ENCODE measurements at regions not wholly inside any gene's neighbourhood (a gene's known extent, or its start where the extent isn't known, plus 50 kb on each side); places are given as distances from the start of the nearest gene placed in this dataset.

DNA sequence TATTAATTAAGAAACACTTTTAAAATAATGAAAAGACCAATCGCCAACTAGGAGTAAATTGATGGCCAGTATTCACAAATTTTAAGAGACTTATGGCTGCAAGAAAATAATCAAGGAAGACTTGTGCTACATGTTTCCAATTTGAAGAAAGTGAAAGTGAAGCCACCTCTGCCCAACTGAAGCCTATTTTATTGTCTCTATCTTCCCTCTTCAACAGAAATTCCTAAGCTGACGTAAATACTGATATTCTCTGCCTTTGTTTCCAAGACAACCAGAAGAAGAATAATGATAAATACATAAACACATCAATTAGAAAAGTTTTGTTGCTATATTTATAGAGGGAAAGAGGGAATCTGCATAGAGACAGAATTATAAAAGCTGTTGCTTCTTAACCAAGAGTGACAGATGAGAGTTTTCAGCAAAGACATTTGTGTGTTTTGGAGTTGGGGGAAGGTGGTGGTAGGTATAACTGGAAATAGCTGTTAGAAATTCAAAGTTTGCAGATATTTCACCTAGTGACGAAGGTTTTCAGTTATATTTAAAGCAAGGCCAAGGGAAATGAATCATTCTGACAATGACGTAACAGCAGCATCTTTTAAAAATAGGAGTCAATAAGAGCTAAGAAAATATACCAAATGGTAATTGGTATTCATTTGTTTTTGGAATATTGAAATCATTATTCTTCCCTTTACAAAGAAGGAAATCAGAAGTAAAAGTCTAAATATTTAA is 576.6 kb upstream of the SORCS1 start:
- no peak for DNase-seq
- in situ Hi-C loops (cut with HindIII; ENCODE audit: low pct_ligation_motif_present, low pct_unique_long_range_greater_than_20kb, low sequenced_read_pairs), result no loop called here

DNA sequence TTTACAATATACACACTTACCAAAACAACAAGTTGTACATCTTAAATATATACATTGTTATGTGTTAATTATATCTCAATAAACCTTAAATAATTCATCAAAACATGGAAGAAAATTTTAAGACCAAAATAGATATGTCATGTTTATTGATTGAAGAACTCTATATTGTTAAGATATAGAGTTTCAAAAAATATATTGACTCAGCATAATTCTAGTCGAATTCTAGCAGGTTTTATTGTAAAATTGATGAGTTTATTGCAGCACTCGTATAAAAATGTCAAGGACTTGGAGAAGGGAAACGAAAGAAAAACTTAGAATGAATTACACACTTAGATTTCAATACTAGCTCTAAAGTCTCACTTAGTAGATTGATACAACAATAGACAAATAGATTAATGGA is 575.4 kb upstream of the SORCS1 start:
- in situ Hi-C loops (cut with HindIII; ENCODE audit: low pct_ligation_motif_present, low pct_unique_long_range_greater_than_20kb, low sequenced_read_pairs), result no loop called here
- no peak for DNase-seq

DNA sequence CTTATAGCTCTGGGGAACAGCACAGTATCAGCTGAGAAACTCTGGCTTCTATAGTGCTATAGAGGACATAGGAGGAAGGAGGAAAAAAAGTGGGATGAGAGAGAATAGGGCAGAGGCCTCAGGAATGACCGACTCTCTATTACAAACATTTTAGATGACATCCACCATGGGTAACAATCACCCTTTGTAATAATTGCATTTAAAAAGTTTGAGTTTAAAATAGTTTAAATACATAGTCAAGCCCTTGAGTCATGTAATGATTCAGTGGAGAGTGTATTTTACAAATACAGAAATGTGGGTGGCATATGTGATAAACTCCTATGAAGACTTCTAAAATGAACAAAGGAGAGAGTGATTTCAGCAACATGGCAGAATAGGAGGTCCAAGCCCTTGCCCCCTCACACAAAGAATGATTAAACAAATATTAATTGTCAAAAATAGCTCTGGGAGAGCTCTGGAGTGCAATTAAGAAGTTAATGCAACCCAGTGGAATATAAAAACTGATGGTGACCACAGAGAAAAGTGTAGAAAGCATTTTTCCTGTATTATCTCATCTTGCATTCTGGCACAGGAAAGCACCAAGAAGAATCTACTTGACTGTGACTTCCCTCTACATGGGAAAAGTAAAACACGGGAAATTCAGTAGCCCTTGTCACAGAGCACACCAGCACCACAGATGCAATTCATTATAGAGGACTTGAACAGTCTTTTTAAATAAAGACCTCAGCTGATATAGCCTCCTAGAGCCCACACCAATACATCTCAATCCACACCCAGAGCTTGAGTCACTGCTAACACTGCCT is 569.0 kb upstream of the SORCS1 start:
- in situ Hi-C loops (cut with HindIII; ENCODE audit: low pct_ligation_motif_present, low pct_unique_long_range_greater_than_20kb, low sequenced_read_pairs), result no loop called here
- no peak for DNase-seq

DNA sequence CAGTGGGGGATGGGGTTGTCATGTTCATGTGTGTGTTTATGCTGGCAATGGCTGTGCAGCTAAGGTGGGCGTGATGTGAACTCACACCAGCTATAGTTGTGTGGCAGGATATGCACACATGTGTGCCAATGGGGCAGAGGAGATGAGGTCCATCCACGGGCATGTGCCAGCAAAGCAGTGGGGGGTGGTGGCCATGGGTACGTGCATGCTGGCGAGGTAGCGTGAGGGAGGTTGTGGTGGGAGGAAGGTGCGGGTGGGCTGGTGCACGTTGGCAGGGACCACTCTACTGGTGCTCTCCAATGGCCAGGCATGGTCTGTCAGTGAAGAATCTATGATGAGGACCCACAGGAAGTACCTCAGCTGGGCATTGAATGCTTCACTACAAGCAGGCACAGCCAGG is 567.5 kb upstream of the SORCS1 start:
- no peak for DNase-seq
- in situ Hi-C loops (cut with HindIII; ENCODE audit: low pct_ligation_motif_present, low pct_unique_long_range_greater_than_20kb, low sequenced_read_pairs), result no loop called here

DNA sequence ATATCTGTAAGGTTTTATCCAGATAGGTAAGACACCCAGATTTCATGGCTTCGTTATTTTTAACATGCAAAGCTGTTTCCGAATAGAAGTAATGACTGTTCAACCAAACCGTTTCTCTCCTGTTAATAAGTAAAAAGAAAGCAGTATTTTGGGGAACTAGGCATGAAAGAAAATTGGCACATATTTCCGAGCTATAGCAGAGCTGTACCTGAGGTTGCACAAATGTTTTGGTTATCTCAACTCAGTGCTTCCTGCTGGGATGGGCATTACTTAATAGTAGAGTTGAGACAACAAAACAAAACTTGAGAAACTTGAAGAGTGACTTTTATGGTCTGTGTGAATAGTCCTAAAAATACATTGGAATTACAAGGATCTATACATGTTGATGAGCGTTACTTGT is 564.3 kb upstream of the SORCS1 start:
- no peak for DNase-seq
- in situ Hi-C loops (cut with HindIII; ENCODE audit: low pct_ligation_motif_present, low pct_unique_long_range_greater_than_20kb, low sequenced_read_pairs), result no loop called here

DNA sequence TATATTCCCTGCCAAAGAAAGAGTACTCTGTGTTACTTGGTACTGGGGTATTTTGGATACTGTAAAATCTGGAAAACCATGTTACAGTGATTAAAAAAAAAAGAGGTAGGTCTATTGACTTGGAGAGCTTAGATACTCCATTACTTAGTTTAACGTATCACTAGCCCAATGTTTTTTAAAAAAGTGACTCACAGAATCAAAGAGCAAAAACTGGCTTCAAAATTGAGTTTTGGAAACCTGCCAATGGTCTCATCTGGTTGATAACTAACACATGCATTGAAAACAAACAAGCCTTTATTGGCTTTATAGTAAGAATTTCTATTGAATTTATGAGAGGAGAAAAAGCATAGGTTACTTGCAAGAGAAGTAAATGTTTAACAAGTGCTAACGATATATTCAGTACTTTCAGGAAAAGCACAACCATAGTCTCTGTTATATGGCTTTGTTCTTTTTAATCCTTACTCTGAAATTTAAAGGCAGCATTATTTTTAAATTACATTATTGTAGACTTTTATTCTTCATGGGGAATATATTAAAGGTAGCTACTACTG is 563.3 kb upstream of the SORCS1 start:
- in situ Hi-C loops (cut with HindIII; ENCODE audit: low pct_ligation_motif_present, low pct_unique_long_range_greater_than_20kb, low sequenced_read_pairs), result no loop called here
- DNase-seq, result no peak

DNA sequence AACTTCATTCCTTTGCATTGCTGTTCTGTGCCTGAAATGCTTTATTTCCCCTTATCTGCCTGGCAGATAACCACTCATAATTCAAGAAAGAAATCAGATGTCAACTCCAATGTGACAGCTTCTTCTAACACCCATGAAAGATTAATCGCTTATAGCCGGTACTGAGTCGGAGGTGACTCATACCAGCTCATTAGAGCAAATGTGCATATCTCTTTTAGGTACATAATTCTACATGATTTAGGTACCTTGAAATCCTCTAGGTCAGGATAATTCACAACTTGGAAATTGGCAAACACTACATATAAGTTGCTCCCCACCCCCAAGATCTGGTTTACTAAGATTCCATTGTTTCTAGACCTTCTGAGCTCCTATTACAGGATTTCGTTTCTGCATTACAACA is 554.4 kb upstream of the SORCS1 start:
- in situ Hi-C loops (cut with HindIII; ENCODE audit: low pct_ligation_motif_present, low pct_unique_long_range_greater_than_20kb, low sequenced_read_pairs), result no loop called here
- no peak for DNase-seq

DNA sequence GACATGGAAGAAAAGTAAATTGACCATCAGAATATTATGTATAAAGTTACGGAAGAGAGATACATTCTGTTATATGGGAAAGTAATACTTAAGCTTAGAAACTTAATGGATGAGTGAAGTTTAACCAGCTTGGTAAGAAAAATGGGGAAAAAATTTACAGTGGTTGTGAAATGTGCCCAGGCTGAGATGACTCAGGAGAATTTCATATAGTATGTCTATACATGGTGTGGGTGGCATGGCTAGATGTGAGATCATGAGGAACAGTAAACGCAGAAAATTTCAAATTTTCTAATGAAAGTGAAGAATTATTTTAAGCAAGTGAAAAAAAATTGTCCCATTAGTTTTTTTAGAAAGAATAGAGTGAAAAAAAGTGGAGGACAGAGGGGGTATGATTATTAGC is 552.5 kb upstream of the SORCS1 start:
- DNase-seq, result no peak
- in situ Hi-C loops (cut with HindIII; ENCODE audit: low pct_ligation_motif_present, low pct_unique_long_range_greater_than_20kb, low sequenced_read_pairs), result no loop called here

DNA sequence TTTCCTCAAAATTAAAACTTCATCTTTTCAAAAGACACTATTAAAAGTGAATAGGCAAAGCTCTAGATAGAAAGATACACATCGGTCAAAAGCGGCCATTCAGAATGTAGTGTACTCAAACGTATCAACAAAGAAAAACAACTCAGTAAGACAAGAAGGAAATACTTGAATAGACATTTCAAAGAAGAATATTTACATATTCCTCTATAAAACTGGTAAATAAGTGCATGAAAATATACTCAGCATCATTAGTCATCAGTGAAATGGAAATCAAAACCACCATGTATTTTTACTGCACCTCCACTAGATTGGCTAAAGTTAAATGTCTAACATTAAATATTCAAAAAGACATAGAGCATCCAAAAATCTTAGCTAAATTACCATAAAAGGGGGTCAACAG is 551.1 kb upstream of the SORCS1 start:
- in situ Hi-C loops (cut with HindIII; ENCODE audit: low pct_ligation_motif_present, low pct_unique_long_range_greater_than_20kb, low sequenced_read_pairs), result no loop called here

DNA sequence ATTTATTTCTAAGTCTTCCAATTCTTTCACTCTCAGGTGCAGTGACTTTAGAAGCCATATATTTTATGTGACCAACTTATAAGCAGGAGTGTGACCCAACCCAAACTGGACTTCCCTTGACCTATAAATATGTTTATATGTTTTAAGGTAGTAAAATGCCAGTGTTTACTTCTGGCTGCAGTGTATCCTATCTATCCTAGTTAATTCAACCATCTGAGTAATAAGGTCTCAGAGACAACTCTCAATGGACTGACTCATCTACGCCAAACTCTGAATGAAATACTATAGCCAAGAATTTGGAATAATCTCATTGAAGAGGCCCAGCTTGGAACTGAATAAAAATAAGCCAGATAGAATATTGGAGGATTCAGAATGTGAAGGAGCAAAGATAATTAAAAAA is 544.5 kb upstream of the SORCS1 start:
- no peak for DNase-seq

More for the DNA sequence above, 551.1 kb upstream of the SORCS1 start:
- DNase-seq, result no peak

DNA sequence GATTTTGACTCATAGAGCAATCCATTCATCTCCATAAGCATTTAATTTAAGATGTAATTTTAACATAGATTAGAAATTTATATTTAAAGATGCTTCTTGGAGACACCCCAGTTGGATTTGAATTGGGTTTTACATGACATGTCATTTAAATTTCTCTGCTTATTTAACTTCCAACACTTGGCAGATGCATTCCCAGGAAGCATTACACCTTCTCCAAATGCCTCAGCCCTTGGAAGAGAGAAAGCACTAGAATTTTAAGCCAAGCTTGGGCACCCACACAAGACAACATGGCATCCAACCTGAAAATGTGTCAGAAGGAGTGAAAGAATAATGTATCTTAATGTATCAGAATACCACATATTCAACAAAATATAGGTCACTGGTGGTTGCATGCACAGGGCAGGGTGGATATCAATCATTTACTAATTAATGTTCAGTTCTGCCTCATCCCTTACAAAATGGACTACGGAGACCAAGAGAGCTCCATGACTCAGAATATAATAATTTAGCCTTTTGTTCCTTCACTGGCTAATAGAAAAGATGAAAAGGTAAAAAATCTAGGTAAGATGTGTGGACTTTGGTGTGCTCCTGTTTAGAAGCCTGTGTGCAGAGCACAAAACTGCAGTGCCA is 541.7 kb upstream of the SORCS1 start:
- in situ Hi-C loops (cut with HindIII; ENCODE audit: low pct_ligation_motif_present, low pct_unique_long_range_greater_than_20kb, low sequenced_read_pairs), result no loop called here
- no peak for DNase-seq

More for the DNA sequence above, 544.5 kb upstream of the SORCS1 start:
- in situ Hi-C loops (cut with HindIII; ENCODE audit: low pct_ligation_motif_present, low pct_unique_long_range_greater_than_20kb, low sequenced_read_pairs), result no loop called here

DNA sequence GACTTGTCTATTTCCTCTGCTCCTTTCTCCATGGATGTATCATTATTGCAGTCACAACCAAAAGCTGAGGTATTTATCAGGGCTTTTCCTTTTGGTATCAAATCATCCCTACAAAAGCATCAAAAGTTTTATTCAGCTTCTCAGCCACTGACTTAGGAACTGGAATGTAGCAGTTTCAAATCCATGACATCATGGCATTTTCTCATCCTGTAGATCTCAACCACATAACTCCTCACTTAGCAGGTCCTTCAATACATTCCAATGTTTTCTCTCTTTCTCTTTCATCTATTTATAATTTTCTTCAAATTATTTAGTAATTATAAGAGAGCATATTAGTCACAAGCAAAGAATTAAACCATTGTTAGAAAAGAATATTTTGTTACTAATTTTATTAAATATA is 537.4 kb upstream of the SORCS1 start:
- no peak for DNase-seq
- in situ Hi-C loops (cut with HindIII; ENCODE audit: low pct_ligation_motif_present, low pct_unique_long_range_greater_than_20kb, low sequenced_read_pairs), result no loop called here

DNA sequence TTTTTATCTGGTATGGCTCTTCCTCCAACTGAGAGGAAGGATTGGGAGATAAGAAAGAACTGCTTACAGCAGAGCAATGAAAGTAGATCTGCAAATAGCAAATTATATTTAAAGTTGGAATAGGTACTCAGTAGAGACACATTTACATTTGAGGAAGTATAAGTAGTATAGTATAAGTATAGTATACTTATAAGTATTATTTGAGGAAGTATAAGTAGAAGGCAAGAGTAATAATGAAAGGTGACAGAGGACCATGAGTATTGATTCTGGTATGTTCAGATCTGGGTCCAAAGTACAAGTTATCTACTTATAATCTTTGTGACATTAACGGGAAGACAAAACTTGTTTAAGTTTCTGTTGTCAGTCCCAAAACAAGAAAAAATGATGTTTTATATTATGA is 527.6 kb upstream of the SORCS1 start:
- no peak for DNase-seq
- in situ Hi-C loops (cut with HindIII; ENCODE audit: low pct_ligation_motif_present, low pct_unique_long_range_greater_than_20kb, low sequenced_read_pairs), result no loop called here

DNA sequence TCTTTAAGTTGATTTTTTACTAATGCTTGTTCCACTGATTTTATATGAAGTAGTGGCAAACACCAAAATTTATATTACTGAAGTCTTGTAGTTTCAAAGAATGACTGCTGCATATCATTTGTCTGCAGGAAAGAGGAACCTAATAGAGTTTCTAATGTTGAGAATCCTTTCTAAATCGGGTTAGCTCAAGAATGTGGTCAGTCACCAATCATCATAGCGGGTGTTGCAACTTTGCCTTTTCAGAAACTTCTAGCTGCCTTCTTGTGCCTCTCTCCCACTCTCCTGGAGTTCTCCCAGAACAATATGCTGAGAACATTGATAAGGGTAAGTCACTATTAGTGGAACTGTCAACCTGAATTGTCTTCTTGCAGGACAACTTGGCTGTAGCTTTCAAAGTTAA is 524.8 kb upstream of the SORCS1 start:
- DNase-seq, result no peak
- in situ Hi-C loops (cut with HindIII; ENCODE audit: low pct_ligation_motif_present, low pct_unique_long_range_greater_than_20kb, low sequenced_read_pairs), result no loop called here

DNA sequence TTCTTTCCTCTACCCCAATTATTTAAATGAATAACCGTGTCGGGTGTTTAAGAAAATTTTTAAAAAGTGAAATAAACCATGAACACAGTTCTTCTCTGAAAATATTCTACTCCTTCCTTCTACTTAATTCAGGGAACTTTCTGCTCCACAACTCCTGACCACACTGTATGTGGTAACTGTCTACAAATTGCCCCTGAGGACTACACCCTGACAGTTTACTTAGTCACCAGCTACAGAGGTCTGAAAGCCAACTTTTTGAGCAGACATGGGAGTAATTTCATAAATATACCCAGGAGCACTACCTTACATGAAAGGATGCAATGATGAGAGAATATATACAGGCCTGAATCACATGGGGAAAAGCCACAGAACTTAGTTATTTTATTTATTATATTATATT is 523.2 kb upstream of the SORCS1 start:
- no peak for DNase-seq
- in situ Hi-C loops (cut with HindIII; ENCODE audit: low pct_ligation_motif_present, low pct_unique_long_range_greater_than_20kb, low sequenced_read_pairs), result no loop called here

DNA sequence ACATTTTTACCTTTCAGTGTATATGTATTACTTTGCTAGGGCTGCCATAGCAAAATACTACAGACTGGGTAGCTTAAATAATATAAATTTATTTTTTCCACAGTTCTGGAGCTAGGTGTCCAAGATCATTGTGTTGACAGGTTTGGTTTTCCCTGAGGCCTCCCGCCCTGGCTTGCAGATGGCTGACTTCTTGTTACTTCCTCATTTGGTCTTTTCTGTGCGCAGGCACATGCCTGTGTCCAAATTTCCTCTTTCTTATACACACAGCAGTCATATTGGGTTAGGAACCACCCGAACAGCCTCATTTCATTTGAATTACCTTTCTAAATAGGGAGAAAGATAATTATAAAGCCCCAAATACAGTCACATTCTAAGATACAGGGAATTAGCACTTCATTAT is 521.6 kb upstream of the SORCS1 start:
- in situ Hi-C loops (cut with HindIII; ENCODE audit: low pct_ligation_motif_present, low pct_unique_long_range_greater_than_20kb, low sequenced_read_pairs), result no loop called here
- DNase-seq, result no peak

DNA sequence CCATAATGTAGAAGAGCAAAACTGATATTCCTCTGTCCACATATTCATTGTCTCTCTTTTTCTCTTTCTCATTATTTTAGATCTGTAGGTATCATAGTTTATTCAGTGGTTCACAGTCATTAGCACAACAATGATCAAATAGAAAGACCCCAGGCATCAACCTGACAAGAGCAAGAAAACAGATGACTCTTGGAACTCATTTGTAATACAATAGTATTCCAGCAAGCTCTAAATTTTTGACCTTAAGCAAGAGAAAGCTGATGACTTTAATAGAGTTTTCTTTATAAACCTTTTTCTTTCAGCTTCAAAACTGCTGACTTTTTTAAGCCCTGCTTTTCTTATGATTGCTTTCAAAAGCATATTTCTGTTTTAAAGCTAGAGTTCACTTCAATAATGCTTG is 507.5 kb upstream of the SORCS1 start:
- in situ Hi-C loops (cut with HindIII; ENCODE audit: low pct_ligation_motif_present, low pct_unique_long_range_greater_than_20kb, low sequenced_read_pairs), result no loop called here

DNA sequence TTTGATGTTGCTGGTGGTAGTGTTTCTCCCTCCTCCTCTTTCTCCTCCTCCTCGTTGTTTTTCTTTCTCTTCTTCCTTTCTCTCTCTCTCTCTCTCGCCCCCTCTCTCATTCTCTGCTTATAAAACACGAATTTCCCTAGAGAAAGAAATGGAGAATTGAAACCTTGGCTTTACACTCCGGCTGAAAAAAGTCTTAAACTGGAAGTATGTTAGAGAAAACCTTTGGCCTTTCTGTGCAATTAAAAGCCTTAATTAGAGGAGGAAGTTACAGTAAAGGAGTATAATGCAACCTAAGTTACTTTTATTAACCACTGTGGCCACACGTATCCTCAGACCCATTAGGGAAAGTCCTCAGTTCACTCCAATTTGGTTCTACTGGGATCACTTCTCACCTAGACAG is 501.7 kb upstream of the SORCS1 start:
- in situ Hi-C loops (cut with HindIII; ENCODE audit: low pct_ligation_motif_present, low pct_unique_long_range_greater_than_20kb, low sequenced_read_pairs), result no loop called here
- no peak for DNase-seq

More for the DNA sequence above, 507.5 kb upstream of the SORCS1 start:
- DNase-seq, result no peak

DNA sequence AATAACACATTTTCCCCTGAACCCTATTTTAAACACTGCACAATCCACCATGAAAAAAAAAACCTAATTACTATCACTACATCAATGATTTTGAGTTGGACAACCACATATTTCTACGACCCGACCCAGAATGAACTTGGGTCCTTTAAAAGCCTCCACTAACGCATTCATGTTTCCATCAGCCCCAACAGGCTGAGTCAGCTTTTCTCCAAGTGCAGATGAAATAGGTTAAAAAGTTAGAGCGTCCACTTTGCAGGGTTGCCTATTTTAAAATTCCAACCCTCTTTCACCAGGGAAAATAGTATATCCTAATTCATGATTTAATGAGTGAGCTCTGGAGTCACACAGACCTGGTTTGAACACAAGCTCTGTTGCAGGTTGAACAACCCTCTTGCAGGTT is 501.0 kb upstream of the SORCS1 start:
- DNase-seq, result no peak
- in situ Hi-C loops (cut with HindIII; ENCODE audit: low pct_ligation_motif_present, low pct_unique_long_range_greater_than_20kb, low sequenced_read_pairs), result no loop called here
